ENCODE measurements at regions not wholly inside any gene's neighbourhood (a gene's known extent, or its start where the extent isn't known, plus 50 kb on each side); places are given as distances from the start of the nearest gene placed in this dataset.
"Not testable (repeated sequence)": the region's sequence is repeated elsewhere in the genome, so short reads cannot be mapped to it uniquely, and the experiment has no call there.

DNA sequence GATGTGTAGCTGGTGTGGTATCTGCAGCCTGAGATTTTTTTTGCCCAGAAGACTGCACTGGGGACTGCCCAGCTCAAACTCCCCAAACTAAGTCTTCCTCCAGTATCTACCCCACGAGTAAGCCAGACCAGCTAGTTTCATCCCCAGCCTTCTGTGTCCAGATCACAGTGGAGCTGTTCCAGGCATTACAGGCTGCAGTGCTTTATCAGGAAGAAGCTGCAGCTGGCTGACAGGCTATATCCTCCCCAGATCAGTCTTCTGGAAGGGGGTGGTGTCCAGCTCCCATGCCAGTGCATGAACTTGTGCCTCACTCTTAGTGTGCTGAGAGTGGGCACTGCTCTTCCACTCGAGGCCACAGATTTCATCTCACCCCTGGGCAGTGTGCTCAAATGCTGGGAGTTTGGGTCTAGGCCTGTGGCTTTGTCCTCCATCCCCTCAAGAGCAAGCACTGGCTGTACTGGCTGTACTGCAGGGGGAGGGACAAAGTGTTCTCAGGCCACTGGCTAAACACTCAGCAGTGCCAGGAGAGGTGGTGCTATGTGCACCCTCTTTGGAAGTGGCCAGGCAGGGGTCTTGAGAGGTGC lies 679.1 kb upstream of the COBL start:
- DNase-seq, result no peak

DNA sequence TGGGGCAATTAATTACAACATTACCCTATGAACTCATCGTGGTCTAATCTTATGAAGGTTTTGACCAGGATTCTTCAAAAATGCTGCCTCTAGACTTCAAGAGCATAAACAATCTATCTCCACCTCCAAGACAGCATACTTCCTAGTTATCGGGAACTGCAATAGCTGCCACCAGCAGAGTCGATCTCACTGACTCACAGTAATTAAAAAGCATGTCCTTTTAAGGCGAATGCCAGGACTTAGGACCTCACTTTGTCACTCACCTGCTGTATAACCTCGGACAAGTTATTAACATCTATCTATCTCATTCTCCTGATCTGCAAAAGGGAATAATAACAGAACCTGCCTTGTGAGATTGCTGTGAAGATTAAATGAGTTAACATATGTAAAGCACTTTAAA lies 666.0 kb upstream of the COBL start:
- no peak for DNase-seq

DNA sequence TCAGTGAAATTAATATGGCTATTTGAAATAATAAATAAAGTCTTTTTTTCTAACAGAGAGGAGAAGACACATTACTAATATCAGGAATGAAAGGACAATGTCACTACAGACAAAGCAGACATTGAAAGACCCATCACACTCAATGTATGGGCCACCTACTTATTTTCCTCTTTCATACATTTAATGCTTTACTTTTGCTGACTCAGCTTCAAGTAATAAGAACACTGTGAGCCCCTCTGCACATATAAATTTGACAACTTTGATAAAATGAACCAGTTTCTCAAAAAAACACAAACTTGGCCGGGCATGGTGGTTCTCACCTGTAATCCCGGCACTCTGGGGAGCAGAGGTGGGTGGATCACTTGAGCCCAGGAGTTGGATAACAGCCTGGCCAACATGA lies 664.2 kb upstream of the COBL start:
- DNase-seq, result no peak

DNA sequence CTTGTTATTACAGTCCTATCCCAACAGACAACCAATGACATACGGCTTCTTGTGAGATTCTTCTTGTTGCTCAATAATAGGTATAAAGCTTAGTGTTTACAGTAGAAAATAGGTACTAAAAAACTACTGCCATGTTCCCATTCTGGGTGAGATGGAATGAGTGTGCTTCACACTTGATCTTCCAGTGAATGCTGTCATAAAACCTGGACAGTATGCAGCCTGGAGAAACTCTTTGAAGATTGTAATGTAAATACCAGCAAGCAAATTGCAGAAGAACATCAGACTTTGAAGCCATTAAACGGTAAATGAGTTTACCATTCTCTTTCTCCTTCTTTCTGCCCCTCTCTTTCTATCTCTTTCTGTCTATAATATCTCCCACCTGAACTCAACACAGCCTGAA lies 663.7 kb upstream of the COBL start:
- DNase-seq, result no peak

DNA sequence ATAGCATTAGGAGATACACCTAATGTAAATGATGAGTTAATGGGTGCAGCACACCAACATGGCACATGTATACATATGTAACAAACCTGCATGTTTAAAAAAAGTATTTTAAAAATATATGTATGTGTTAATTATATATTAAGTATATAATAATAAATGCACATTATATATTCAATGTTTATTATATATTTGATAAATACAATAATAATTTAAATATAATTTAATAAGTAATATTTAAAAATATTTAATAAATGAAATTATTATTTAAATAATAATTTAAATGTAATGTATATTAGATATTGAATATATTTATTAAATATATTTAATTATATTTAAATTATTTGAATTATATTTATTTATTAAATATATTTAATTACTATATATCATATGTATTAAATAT lies 661.3 kb upstream of the COBL start:
- DNase-seq, result no peak

DNA sequence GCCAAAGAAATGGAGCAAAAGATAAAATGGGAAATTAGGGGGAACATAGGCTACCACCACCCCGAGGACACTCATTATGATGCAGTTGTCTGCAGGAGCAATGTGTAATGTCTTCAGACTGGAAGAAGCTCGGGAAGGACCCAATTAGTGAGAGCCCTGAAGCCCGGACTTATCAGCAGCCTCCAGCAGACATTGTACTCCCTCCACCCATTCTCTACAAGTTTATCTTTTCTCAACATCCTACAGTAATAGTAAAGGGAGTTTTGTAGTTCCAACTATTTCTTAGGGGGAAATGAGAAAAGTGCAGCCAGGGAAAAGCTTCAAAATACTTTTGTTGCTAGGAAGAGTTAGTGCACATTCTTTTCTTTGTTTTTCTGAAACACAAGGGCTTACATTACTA lies 657.3 kb upstream of the COBL start:
- no peak for DNase-seq

DNA sequence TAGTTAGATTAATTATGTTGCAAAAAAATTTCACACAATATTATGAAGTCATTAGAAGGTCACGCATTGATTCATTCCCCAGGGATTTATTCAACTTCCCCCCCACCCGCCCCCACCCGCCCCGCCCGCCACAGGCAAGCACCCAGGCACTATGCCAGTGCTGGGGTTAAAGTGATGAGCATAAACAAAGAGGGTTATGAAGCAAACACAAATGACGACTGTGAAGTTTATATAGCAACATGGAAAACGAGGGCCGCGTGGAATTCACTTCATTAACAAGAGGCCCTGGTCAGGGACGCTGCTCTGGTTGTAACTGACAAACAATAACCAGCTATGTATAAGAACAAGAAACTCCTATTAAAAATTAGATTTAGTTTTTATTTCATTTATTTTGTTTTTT lies 656.5 kb upstream of the COBL start:
- DNase-seq, result no peak

DNA sequence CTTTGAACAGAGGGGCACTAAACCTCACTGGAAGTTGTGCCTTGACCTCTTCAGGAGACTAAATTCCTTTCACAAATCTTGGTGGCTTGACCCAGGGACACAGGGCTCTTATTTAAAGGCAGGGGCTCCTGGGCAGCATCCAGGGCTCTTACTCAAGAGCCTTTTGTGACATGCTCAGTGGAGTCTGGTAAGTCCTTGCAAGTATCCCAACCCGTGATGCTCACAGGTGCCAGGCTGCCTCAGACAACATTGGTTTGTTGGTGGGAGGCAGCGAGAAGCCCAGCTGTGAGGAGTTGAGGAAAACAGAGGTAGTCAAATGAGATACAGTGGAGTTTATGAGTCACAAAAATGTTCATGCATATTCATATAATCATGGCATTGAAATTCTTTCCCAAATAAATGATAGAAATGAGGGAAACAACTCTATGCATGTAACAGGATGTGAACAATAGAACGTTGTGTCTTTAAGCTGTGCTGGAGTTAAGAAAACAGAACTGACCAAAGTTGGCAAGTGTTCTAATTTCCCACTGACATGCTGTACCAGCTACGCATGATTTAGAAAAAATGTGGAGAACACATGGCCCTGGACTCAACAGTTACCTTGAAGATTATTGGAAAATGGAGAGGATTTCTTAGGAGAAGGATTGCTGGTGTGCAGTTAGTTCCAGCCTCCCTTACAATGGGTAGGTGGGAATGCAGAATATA lies 654.5 kb upstream of the COBL start:
- DNase-seq, result no peak

DNA sequence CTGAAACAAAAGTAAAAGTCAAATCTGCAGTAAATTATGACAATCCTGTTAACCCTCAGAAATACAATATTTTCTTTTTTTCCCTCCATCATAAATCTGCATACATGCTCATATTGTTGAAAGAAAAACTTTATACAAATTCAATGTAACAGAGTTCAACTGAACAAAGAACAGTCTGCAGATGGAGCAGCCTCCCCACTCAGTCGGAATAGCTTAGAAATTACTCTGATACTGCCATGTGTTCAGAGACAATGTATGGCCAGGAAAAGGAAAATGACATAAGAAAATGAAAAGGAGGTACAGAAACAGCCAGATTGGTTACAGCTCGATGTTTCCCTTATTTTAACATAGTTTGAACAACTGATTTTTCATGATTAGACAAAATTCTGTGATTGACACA lies 651.9 kb upstream of the COBL start:
- DNase-seq, result no peak

DNA sequence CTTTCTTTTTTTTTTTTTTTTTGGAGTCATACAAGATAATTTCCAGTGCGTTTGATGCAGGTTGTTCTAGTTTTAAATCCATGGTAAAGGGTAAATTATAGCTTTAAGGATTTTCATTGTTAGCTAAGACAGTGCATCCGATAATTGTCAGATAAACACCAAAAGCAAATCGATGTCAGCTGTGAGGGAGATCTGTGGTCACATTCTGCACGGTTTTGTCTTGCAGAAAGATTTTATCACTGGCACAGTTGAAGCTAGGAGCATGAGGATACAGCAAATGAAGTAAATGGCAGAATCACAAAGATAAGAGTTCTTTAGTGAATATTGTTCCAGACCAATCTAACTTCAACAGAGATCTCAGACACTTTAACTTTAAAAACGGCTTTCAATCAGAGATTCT lies 648.8 kb upstream of the COBL start:
- no peak for DNase-seq

DNA sequence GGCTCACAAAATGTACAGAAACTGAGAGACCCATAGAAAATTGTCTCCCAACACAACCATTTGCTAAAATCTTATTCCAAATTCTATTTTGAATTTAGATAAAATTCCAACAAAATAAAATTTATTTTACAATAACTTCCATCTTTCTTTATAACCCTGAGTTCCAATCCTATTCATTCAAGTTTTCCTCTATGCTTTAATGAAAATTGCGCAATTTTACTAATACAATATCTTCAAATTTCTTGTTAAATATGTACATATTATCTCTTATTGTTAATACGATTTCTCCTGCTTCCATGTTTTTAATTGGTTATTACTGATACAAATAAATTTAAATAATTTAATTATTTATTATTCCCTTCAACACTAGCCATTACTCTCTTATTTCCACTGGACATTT lies 645.2 kb upstream of the COBL start:
- no peak for DNase-seq

DNA sequence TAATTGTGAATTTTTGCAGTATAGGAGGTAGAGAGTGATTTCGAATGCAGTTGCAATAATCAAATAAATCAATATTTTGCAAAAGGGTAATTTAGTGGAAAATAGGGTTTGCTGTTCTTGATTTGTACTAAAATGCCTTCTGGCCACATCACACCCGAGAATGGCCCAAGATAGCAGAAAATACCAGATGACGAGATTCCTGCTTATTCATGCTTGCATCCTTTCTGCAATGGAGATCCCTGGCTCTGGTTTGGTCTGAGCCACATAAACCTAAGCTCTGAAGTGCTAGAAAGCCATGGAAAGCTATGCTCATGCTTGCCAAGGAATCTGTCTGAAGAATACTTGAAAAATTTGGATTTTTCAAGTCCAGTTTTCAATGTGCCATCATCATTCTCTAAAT lies 634.2 kb upstream of the COBL start:
- no peak for DNase-seq

DNA sequence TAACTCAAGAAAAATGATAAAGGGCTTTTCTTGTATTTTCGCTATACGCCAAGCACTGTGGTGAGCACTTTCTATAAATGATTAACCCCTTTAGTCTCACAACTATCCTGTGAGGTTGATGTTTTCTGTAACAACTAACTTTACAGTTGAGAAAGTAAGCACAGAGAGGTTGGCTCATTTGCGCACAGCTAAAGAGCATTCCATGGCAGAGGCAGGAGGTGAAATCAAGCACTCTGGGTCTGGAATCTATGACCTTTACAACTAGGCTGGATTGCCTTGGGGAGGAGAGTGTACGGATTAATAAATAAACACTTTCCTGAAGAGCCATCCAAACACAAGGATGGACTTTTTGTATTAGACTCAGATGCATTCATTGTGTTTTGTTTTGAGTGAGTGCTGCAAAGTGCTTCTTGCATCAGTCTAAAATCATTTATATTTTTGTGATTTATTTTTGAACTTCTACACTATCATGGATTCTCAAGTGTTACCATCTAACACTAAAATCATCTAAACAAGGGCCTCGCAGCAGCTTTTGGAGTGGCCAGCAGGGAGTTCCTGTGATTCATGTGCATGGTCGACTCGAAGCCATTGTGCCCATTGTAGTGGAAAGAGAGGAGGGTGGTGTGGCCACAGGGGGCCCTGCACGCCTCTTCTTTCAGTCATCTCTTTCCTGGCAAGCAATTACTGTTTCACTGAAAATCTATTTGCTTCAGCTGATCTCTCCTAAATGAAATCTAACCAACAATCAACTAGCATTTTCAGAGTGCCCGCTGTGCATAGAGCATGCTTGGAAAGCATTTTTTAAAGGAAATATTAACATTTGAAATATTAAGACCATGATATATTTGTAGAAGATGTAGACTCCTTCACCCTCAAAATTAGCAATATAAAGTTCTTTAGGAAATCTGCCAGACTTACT lies 633.4 kb upstream of the COBL start:
- no peak for DNase-seq

DNA sequence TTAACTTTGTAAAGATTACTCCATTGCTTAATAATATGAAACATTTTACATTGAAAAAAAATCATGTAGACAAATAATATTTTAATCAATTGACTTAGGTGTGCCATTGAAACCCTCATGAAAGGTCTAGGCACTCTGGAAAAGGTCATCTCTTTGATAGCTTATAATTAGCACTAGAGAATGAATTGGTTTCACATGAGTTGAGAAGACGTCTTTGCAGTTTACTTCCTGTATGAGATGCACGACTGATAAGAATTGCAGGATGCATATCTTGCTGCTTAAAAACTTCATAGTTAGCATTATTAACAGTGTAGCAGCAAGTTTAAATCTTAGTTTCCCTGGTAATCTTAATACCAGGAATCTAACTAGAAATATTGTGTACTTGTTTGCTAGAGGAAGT lies 614.2 kb upstream of the COBL start:
- no peak for DNase-seq

DNA sequence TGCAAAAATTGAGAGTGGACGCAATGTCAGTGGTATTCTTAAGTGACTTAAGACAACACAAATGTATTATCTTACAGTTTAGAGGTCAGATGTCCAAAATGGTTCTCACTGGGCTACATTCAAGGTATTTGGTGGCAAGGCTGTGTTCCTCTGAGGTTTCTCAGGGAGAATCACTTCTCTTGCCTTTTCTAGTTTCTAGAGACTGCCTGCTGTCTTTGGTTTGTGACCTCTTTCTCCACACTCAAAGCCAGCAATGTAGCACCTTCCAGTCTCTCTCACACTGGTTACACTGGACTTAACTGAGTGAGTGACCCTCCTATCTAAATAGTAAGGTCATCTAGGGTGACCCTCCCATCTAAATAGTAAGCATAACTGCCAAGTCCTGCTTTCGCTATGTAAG lies 613.2 kb upstream of the COBL start:
- DNase-seq, result no peak

DNA sequence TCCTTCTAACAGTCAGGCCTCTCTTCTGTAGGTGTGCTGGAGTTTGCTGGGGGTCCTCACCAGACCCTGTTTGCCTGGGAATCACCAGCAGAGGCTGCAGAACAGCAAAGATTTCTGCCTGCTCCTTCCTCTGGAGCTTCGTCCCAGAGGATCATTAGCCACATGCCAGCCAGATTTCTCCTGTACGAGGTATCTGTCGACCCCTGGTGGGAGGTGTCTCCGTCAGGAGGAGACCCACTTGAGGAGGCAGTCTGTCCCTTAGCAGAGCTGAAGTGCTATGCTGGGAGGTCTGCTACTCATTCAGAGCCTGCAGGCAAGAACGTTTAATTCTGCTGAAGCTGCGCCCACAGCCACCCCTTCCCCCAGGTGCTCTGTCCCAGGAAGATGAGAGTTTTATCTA lies 611.1 kb upstream of the COBL start:
- DNase-seq, result no peak

DNA sequence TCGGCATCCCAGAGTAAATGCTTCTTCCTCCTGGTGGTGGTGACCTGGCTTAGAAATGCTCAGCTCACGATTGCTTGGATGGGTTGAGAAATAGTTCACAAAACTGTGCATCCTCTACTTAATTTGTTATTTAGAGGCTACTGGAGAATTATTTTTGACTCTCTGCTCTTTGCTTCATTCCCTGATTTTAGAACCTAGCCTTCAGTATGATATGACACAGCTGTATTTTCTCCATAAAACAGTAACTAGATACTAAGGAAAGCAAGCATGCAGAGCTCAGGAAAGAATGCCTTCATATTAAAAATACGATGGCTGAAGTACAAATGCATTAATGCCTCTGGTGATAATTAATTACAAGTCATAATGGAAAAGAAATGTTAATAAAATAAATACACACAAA lies 602.0 kb upstream of the COBL start:
- no peak for DNase-seq

DNA sequence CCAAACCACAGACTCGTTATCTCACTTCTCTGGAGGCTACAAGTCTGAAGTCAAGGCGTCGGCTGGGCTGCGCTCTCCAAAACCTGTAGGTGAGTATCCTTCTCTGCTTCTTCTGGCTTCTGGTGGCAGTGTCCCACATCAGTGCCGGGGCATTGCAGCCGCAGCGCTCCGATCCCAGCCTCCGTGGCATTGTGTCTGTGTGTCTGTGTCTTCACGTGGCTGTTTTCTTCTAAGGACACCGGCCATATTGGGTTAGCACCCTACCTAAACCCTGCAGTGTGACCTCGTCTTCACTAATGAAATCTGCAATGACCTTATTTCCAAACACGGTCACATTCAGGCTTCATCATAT lies 584.9 kb upstream of the COBL start:
- no peak for DNase-seq

DNA sequence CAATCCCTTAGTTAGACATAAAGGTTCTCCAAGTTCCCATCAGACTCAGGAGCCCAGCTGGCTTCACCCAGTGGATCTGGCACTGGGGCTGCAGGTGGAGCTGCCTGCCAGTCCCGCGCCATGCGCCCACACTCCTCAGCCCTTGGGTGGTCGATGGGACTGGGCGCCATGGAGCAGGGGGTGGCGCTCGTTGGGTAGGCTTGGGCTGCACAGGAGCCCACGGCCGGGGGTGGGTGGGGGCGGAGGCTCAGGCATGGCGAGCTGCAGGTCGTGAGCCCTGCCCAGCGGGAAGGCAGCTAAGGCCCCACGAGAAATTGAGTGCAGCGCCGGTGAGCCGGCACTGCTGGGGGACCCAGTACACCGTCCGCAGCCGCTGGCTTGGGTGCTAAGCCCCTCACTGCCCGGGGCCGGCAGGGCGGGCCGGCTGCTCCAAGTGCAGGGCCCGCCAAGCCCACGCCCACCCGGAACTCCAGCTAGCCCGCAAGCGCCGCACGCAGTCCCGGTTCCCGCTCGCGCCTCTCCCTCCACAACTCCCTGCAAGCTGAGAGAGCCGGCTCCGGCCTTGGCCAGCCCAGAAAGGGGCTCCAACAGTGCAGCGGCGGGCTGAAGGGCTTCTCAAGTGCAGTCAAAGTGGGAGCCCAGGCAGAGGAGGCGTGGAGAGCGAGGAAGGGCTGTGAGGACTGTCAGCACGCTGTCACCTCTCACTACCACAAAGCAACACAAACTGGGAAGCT lies 584.3 kb upstream of the COBL start:
- not testable (repeated sequence) for DNase-seq

DNA sequence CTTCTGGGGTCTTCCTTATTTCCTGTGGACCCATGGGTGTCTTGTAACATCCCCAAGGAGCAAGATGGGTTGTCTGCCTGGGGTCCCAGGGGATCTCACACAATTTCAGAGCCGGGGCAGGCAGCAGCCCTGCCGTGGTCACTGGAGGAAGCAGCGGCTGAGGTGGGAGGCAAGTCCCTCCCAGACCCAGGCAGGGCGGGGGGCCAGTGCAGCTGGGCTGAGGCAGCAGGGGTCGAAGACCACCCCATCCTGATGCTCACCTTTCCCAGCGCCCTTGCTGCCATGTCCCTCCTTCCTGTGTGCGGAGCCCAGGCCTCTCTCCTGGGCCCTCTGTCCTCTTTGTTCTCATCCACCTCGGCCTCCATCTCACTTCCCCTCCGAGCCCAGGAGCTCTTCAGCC lies 583.0 kb upstream of the COBL start:
- DNase-seq, result no peak

DNA sequence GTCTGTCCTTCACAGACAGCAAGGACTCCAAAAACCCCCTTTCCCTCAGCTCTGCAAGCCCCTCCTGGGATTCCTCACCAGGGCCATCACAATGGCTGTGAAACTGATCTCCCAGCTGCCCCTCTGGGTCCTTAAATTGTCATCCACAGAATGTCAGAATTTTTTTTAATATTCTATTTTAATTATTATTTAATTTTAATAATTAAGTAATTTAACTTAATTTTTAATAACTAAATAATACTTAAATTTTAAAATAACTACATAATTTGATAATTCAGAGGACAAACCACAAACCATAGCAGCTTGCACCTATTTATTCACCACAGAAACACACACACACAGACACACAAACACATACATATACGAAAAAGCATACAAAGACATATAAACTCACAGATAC lies 565.8 kb upstream of the COBL start:
- no peak for DNase-seq

DNA sequence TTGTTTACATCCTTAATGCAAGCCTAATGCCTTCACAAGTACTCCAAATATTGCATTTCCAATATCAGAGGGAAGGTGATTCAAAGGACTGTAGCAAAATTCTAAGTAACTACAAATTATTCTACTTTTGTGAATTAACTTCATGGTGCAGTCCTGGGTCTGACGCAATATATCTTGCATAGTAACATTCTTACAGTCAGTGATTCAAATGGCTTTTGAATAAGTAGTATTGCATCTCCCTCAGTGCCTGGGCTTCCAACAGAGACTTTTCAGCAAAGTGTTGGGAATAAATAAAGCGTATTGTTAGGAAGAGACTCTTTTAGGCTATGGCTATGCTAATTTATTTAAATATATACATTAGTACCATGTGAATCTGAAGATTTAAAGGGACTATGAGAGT lies 564.7 kb upstream of the COBL start:
- DNase-seq, result no peak

DNA sequence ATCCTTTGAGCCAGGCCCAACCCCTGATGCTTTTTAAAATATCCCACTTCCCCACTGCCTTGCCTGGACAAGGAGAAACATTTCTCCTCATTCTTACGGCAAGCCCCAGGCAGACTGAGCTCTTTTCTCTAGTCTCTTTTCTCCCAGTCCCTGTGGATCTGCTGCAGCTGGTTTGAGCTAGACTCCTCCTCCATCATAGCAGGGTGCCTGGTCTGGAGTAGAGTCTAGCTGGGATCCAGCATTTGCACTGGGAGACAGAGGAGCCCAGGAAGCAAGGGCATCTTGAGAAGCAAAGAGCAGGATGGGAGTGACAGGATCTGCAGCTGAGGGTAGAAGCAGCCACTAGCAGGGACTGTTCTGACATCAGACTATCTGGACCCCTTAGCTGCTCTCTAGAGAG lies 562.3 kb upstream of the COBL start:
- no peak for DNase-seq

DNA sequence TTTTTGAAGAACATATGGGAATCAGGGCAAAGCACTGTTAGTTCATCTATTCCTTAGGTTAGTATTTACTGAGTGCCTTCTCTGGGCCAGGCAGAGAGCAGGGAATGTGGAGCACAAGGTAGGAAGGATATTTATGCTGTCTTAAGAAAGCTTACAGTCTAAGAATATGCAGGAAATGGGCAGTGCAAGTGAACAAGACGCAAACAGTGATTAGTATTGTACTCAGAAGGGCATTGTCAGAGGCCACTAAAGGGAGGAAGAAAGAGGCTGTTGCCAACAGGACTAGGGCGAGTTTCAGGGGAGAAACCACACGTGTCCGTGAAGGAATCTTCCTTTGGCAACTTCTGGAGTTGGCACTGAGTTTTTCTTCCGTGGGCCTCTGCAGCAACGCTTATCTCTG lies 552.8 kb upstream of the COBL start:
- DNase-seq, result no peak
